ENCODE measurements at regions not wholly inside any gene's neighbourhood (a gene's known extent, or its start where the extent isn't known, plus 50 kb on each side); places are given as distances from the start of the nearest gene placed in this dataset.

DNA sequence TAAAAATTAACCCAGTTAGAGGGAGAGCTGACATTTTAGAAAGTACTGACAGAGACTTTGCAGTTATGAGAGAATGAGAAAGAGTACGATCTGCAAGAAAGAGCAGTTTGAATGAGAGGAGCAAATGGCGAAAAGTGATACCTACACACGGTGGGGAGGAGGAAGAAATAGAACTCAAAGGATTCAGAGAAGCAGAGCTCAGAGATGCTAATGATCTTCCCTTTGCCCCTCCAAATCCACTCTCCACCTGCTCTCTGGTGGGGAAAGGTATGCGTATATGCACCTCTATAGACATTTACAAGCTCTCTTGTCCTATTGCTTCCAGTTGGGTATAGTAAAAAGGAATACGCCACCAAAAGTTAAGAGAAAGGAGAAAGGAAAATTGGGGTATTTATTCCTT lies 123.3 kb upstream of the TTC14 start:
- H3K4me1 ChIP-seq = no peaks in the 10 kb centered on the region
- CTCF ChIA-PET = no interaction called here
- H3K4me3 ChIP-seq = no peak overlapping the region
- H3K4me2 ChIP-seq = no peak overlapping the region
- 38% methylated on average over 5 of the region's 5 CpGs for WGBS (ENCODE audit: missing lambda C conversion rate)
- H3K9me3 ChIP-seq = no peaks in the 10 kb centered on the region
- no peak for FAIRE-seq
- TF ChIP-seq KDM5A (IDR thresholded peaks at IDR 0.05) = no peak
- TF ChIP-seq, protein P1, sequence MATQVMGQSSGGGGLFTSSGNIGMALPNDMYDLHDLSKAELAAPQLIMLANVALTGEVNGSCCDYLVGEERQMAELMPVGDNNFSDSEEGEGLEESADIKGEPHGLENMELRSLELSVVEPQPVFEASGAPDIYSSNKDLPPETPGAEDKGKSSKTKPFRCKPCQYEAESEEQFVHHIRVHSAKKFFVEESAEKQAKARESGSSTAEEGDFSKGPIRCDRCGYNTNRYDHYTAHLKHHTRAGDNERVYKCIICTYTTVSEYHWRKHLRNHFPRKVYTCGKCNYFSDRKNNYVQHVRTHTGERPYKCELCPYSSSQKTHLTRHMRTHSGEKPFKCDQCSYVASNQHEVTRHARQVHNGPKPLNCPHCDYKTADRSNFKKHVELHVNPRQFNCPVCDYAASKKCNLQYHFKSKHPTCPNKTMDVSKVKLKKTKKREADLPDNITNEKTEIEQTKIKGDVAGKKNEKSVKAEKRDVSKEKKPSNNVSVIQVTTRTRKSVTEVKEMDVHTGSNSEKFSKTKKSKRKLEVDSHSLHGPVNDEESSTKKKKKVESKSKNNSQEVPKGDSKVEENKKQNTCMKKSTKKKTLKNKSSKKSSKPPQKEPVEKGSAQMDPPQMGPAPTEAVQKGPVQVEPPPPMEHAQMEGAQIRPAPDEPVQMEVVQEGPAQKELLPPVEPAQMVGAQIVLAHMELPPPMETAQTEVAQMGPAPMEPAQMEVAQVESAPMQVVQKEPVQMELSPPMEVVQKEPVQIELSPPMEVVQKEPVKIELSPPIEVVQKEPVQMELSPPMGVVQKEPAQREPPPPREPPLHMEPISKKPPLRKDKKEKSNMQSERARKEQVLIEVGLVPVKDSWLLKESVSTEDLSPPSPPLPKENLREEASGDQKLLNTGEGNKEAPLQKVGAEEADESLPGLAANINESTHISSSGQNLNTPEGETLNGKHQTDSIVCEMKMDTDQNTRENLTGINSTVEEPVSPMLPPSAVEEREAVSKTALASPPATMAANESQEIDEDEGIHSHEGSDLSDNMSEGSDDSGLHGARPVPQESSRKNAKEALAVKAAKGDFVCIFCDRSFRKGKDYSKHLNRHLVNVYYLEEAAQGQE (IDR thresholded peaks at IDR 0.05) = no peak
- TF ChIP-seq JUNB (IDR thresholded peaks at IDR 0.05) = no peak
- no peak for TF ChIP-seq MYC (IDR thresholded peaks at IDR 0.05; ENCODE audit: borderline replicate concordance, low read length)
- TF ChIP-seq, protein P2, sequence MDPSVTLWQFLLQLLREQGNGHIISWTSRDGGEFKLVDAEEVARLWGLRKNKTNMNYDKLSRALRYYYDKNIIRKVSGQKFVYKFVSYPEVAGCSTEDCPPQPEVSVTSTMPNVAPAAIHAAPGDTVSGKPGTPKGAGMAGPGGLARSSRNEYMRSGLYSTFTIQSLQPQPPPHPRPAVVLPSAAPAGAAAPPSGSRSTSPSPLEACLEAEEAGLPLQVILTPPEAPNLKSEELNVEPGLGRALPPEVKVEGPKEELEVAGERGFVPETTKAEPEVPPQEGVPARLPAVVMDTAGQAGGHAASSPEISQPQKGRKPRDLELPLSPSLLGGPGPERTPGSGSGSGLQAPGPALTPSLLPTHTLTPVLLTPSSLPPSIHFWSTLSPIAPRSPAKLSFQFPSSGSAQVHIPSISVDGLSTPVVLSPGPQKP (IDR thresholded peaks at IDR 0.05; ENCODE audit: low read depth, low read length) = no peak
- TF ChIP-seq ZNF302 (CRISPR knock-in tag; IDR thresholded peaks at IDR 0.05) = no peak
- TF ChIP-seq MAZ (IDR thresholded peaks at IDR 0.05; ENCODE audit: borderline replicate concordance, low read depth, low read length) = no peak
- no peak for TF ChIP-seq HOXB13 (CRISPR knock-in tag; IDR thresholded peaks at IDR 0.05; ENCODE audit: low read depth)
- TF ChIP-seq ZSCAN20 (CRISPR knock-in tag; IDR thresholded peaks at IDR 0.05) = no peak
- TF ChIP-seq, protein P3, sequence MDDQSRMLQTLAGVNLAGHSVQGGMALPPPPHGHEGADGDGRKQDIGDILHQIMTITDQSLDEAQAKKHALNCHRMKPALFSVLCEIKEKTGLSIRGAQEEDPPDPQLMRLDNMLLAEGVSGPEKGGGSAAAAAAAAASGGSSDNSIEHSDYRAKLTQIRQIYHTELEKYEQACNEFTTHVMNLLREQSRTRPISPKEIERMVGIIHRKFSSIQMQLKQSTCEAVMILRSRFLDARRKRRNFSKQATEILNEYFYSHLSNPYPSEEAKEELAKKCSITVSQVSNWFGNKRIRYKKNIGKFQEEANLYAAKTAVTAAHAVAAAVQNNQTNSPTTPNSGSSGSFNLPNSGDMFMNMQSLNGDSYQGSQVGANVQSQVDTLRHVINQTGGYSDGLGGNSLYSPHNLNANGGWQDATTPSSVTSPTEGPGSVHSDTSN (IDR thresholded peaks at IDR 0.05) = no peak
- no peak for TF ChIP-seq CBX2 (IDR thresholded peaks at IDR 0.05; ENCODE audit: borderline replicate concordance, low read depth)
- no peak for TF ChIP-seq RCOR1 (IDR thresholded peaks at IDR 0.05; ENCODE audit: low read depth, low read length)
- TF ChIP-seq CBX8 (IDR thresholded peaks at IDR 0.05) = no peak
- TF ChIP-seq SREBF2 (IDR thresholded peaks at IDR 0.05) = no peak
- TF ChIP-seq TFCP2L1 (CRISPR knock-in tag; IDR thresholded peaks at IDR 0.05) = no peak
- TF ChIP-seq JUN (IDR thresholded peaks at IDR 0.05) = no peak
- TF ChIP-seq, protein P4, sequence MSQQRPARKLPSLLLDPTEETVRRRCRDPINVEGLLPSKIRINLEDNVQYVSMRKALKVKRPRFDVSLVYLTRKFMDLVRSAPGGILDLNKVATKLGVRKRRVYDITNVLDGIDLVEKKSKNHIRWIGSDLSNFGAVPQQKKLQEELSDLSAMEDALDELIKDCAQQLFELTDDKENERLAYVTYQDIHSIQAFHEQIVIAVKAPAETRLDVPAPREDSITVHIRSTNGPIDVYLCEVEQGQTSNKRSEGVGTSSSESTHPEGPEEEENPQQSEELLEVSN (IDR thresholded peaks at IDR 0.05; ENCODE audit: borderline replicate concordance, low read depth) = no peak
- no peak for TF ChIP-seq CHD2 (IDR thresholded peaks at IDR 0.05; ENCODE audit: low read length, partially characterized antibody)
- TF ChIP-seq EHF (CRISPR knock-in tag; IDR thresholded peaks at IDR 0.05) = no peak
- TF ChIP-seq, protein P5, sequence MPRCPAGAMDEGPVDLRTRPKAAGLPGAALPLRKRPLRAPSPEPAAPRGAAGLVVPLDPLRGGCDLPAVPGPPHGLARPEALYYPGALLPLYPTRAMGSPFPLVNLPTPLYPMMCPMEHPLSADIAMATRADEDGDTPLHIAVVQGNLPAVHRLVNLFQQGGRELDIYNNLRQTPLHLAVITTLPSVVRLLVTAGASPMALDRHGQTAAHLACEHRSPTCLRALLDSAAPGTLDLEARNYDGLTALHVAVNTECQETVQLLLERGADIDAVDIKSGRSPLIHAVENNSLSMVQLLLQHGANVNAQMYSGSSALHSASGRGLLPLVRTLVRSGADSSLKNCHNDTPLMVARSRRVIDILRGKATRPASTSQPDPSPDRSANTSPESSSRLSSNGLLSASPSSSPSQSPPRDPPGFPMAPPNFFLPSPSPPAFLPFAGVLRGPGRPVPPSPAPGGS (IDR thresholded peaks at IDR 0.05) = no peak
- ATAC-seq = no peak
- POLR2A ChIA-PET = no interaction called here
- no peak for DNase-seq (ENCODE audit: low read depth in 1 of 2, low spot score in 1 of 2)
- H3K27ac ChIP-seq = no peak overlapping the region

DNA sequence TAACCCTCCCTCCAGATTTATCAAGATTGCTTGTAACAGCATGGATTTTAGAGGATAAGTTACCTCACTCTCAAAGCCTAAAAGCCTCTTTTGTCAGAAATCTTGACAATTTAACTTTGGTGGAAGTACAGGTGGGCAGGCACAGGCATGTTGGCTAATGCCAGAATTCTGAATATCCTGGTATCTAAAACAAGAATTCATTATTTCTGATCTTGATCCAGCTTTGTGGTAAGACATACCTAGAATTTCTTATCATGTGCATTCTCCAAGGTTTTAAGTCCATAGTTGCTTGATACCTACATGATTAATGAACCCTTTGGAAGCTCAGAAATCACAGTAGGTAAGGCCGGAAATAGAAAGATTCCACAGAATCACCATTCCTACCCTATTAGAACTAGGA lies 109.9 kb upstream of the TTC14 start:
- Histone ChIP-seq H3K4me1 (no peaks in the 10 kb centered on the region), H3K9me3 (no peaks in the 10 kb centered on the region), H3K4me2 (no peak overlapping the region), H3K27ac (no peak overlapping the region), H3K4me3 (no peak overlapping the region)
- 6% methylated on average over 1 of the region's 1 CpG for WGBS (ENCODE audit: missing lambda C conversion rate)
- FAIRE-seq (no peak), ATAC-seq (no peak), DNase-seq (ENCODE audit: low read depth in 1 of 2, low spot score in 1 of 2) (no peak)
- CTCF ChIA-PET = no interaction called here
- no peak for TF ChIP-seq FOXS1 (CRISPR knock-in tag; IDR thresholded peaks at IDR 0.05)
- no peak for TF ChIP-seq FOSL2 (IDR thresholded peaks at IDR 0.05)
- no peak for TF ChIP-seq FOSL2 (CRISPR knock-in tag; IDR thresholded peaks at IDR 0.05)
- TF ChIP-seq TFCP2L1 (CRISPR knock-in tag; IDR thresholded peaks at IDR 0.05) = no peak
- no peak for TF ChIP-seq RAD21 (conservative IDR thresholded peaks at IDR 0.05 in 1 of 2, IDR thresholded peaks at IDR 0.05 in 1 of 2)
- TF ChIP-seq, protein P6, sequence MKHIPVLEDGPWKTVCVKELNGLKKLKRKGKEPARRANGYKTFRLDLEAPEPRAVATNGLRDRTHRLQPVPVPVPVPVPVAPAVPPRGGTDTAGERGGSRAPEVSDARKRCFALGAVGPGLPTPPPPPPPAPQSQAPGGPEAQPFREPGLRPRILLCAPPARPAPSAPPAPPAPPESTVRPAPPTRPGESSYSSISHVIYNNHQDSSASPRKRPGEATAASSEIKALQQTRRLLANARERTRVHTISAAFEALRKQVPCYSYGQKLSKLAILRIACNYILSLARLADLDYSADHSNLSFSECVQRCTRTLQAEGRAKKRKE (CRISPR knock-in tag; IDR thresholded peaks at IDR 0.05; ENCODE audit: low read depth) = no peak
- TF ChIP-seq KDM1A (IDR thresholded peaks at IDR 0.05; ENCODE audit: low read depth) = no peak
- no peak for TF ChIP-seq ESRRA (IDR thresholded peaks at IDR 0.05; ENCODE audit: borderline replicate concordance, low read length)
- TF ChIP-seq, protein P7, sequence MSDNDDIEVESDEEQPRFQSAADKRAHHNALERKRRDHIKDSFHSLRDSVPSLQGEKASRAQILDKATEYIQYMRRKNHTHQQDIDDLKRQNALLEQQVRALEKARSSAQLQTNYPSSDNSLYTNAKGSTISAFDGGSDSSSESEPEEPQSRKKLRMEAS (IDR thresholded peaks at IDR 0.05) = no peak
- no peak for TF ChIP-seq ZFP36 (IDR thresholded peaks at IDR 0.05; ENCODE audit: borderline replicate concordance, partially characterized antibody)
- POLR2A ChIA-PET = no interaction called here
